Nephron (organoid): ENCODE measurements at regions not wholly inside any gene's neighbourhood (a gene's known extent, or its start where the extent isn't known, plus 50 kb on each side); places are given as distances from the start of the nearest gene placed in this dataset.
"Not testable (repeated sequence)": the region's sequence is repeated elsewhere in the genome, so short reads cannot be mapped to it uniquely, and the experiment has no call there.

Experiments used
- H3K27ac Mint-ChIP-seq, 3 experiments: 2 replicates each; pipeline ENCODE4 v1.8.0; 2020; ENCODE audit warnings: mixed read lengths in 3 of 3, mild to moderate bottlenecking in 2 of 3, moderate library complexity in 1 of 3
- H3K27me3 Mint-ChIP-seq: 2 replicates; pipeline ENCODE4 v1.8.0; 2021; ENCODE audit warnings: low read depth, mild to moderate bottlenecking, moderate library complexity, mixed read lengths
- H3K36me3 Mint-ChIP-seq: 2 replicates; pipeline ENCODE4 v1.8.0; 2020; ENCODE audit warnings: low read depth, mixed read lengths
- H3K4me1 Mint-ChIP-seq: 2 replicates; pipeline ENCODE4 v1.8.0; 2020; ENCODE audit warnings: mixed read lengths
- H3K4me3 Mint-ChIP-seq, 3 experiments: 2 replicates each; pipeline ENCODE4 v1.8.0; 2020; ENCODE audit warnings: mild to moderate bottlenecking in 3 of 3, mixed read lengths in 3 of 3, moderate library complexity in 2 of 3
- H3K9me3 Mint-ChIP-seq: 2 replicates; pipeline ENCODE4 v1.8.0; 2020; ENCODE audit warnings: mixed read lengths
- TF ChIP-seq, protein P1 (sequence below), 3 experiments: fragments of 200-600 bp; sonication (generic); IDR thresholded peaks; one replicate each; pipeline ENCODE4 v1.5.0; 2021; ENCODE audit warnings: antibody characterized with exemption in 3 of 3; ENCODE audit not compliant: unreplicated experiment in 3 of 3

DNA sequence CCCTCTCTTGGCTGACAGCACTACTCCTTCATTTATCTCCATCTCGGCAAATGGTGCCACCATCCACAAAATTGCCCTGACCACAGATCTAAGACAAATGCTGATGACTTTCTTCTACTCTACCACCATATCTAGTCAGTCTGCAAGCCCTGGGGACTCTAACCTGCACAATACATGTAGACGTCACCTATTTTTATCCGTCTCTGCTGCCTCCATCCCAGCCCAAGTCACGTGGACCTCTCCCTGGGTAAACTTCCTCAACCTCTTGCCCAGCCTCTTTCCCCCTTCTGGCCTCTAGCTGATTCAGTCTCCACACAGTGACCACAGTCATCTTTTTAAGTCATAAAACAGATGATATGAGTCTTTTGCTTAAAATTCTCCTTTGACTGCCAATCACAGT lies 1203.0 kb downstream of the AACS start:
- H3K4me1 Mint-ChIP-seq = no peaks in the 10 kb centered on the region
- TF ChIP-seq, protein P1, sequence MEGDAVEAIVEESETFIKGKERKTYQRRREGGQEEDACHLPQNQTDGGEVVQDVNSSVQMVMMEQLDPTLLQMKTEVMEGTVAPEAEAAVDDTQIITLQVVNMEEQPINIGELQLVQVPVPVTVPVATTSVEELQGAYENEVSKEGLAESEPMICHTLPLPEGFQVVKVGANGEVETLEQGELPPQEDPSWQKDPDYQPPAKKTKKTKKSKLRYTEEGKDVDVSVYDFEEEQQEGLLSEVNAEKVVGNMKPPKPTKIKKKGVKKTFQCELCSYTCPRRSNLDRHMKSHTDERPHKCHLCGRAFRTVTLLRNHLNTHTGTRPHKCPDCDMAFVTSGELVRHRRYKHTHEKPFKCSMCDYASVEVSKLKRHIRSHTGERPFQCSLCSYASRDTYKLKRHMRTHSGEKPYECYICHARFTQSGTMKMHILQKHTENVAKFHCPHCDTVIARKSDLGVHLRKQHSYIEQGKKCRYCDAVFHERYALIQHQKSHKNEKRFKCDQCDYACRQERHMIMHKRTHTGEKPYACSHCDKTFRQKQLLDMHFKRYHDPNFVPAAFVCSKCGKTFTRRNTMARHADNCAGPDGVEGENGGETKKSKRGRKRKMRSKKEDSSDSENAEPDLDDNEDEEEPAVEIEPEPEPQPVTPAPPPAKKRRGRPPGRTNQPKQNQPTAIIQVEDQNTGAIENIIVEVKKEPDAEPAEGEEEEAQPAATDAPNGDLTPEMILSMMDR (IDR thresholded peaks at IDR 0.05; ENCODE audit: unreplicated experiment in 3 of 3) = no peak
- peaks cover 6% of the 10 kb centered on the region for H3K27me3 Mint-ChIP-seq
- no peak overlapping the region for H3K27ac Mint-ChIP-seq
- no peaks in the 10 kb centered on the region for H3K36me3 Mint-ChIP-seq
- no peak overlapping the region for H3K4me3 Mint-ChIP-seq
- H3K9me3 Mint-ChIP-seq = no peaks in the 10 kb centered on the region

DNA sequence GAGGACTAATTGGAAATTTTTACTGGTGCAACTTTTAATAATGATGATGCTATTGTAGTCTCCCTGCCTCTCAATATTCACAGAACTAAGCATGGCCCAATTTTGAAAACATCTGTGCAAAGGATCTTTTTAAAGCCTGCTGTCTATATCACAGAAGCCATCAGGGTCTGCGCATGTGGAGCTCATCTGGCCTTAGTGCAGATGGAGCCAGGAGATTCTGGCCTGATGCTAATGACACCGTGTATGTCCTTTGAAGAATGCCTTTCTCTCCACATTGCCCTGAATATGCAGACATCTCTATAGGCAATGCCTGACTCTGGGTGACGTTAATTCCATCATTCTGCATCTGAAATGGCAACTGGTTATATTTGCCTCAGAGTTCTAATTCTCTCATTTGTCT lies 1205.9 kb downstream of the AACS start:
- peaks cover 9% of the 10 kb centered on the region for H3K27me3 Mint-ChIP-seq
- H3K9me3 Mint-ChIP-seq = no peaks in the 10 kb centered on the region
- no peaks in the 10 kb centered on the region for H3K4me1 Mint-ChIP-seq
- H3K36me3 Mint-ChIP-seq = no peaks in the 10 kb centered on the region
- TF ChIP-seq, protein P1 (IDR thresholded peaks at IDR 0.05; ENCODE audit: unreplicated experiment in 3 of 3) = no peak
- H3K4me3 Mint-ChIP-seq = no peak overlapping the region
- H3K27ac Mint-ChIP-seq = no peak overlapping the region

DNA sequence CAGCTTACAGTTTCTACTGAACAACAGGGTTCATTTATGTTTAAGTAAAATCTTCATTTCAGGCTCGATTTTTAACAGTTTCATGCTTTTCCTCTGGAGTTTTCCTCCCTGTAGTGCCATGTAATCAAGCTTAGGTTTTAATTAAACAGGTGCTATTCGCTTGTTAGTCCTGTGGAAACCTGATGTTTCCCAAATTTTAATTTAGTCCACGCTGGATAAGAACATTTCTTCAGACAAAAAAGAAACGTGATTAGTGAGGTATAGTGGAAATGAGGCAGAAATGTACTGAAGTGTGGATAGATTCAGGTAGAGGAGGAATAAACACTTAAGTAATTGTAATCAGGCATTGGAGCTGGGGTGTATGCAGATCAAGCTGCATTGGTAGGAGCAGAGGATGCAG lies 1217.5 kb downstream of the AACS start:
- Mint-ChIP-seq H3K27ac (no peak overlapping the region), H3K9me3 (peaks cover 4% of the 10 kb centered on the region), H3K36me3 (no peaks in the 10 kb centered on the region), H3K4me1 (no peaks in the 10 kb centered on the region), H3K27me3 (peaks cover 4% of the 10 kb centered on the region), H3K4me3 (no peak overlapping the region)
- TF ChIP-seq, protein P1 (IDR thresholded peaks at IDR 0.05; ENCODE audit: unreplicated experiment in 3 of 3) = no peak

DNA sequence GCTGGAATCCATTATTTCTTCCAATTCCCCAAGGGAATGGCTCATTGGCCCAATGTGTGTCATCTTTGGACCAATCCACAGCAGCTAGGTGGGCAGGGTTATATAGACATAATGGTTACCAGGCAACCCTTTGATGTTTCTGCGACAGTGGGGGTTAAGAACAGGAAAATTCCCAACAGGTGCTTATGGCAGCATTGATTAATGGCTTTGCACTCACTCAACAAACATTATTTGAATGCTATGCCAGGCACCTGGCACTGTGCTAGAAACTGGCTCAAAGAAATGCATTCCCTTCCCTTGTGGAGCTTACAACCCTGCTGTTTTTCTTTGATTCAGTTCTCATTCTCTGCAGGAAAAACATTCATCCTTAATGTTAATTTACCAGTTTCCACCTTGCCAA lies 1221.0 kb downstream of the AACS start:
- H3K4me1 Mint-ChIP-seq = peaks cover 8% of the 10 kb centered on the region

DNA sequence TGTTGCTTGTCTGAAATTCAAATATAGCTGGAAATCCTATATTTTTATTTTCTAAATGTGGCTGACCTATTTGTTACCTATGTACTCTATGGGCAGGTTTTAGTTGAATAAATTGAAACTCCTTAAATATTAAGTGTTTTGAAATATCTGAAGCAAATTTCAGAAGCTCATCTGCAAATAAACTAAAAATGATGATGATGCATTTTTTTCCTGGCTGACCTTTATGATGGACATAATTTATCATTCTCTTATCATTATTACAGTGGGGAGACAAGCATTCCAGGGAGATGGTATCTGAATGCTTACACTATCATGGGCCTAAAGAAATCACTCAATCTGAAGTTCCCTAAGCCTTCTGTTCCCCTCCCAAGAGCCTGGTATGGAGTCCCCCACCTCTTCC lies 1225.2 kb downstream of the AACS start:
- Mint-ChIP-seq H3K4me1 (peaks cover 8% of the 10 kb centered on the region), H3K36me3 (no peaks in the 10 kb centered on the region)

More for the DNA sequence above, 1221.0 kb downstream of the AACS start:
- Mint-ChIP-seq H3K4me3 (no peak overlapping the region), H3K27me3 (peaks cover 4% of the 10 kb centered on the region), H3K36me3 (no peaks in the 10 kb centered on the region), H3K9me3 (peaks cover 12% of the 10 kb centered on the region), H3K27ac (no peak overlapping the region)
- TF ChIP-seq, protein P1 (IDR thresholded peaks at IDR 0.05; ENCODE audit: unreplicated experiment in 3 of 3) = no peak

DNA sequence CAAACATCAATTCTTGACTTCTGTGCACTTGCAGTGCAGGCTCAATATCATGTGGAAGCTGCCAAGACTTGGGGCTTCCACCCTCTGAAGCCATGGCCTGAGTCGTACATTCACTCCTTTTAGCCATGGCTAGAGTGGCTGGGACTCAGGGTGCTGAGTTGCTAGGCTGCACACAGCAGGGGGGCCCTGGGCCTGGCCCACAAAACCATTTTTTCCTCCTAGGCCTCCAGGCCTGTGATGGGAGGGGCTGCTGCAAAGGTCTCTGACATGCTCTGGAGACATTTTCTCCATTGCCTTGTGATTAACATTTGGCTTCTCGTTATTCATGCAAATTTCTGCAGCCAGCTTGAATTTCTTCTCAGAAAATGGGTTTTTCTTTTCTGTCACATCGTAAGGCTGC lies 1226.8 kb downstream of the AACS start:
- H3K27me3 Mint-ChIP-seq, H3K27ac Mint-ChIP-seq, H3K36me3 Mint-ChIP-seq, H3K4me3 Mint-ChIP-seq, H3K4me1 Mint-ChIP-seq: not testable (repeated sequence)
- H3K9me3 Mint-ChIP-seq = peaks cover 18% of the 10 kb centered on the region

More for the DNA sequence above, 1225.2 kb downstream of the AACS start:
- Mint-ChIP-seq H3K27ac (no peak overlapping the region), H3K9me3 (peaks cover 22% of the 10 kb centered on the region), H3K4me3 (no peak overlapping the region), H3K27me3 (no peaks in the 10 kb centered on the region)
- TF ChIP-seq, protein P1 (IDR thresholded peaks at IDR 0.05; ENCODE audit: unreplicated experiment in 3 of 3) = no peak
